Tibial nerve (tissue), 4 donors: ENCODE measurements at regions not wholly inside any gene's neighbourhood (a gene's known extent, or its start where the extent isn't known, plus 50 kb on each side); places are given as distances from the start of the nearest gene placed in this dataset.

Source experiments
- DNase-seq, 2 donors: peaks; one replicate each; pipeline ENCODE4 v3.0.0-alpha.2; 2019; ENCODE audit warnings: low spot score in 2 of 2
- H3K27ac ChIP-seq, 4 donors: fragments of 200-600 bp; sonication (generic) in 3 of 4; one replicate each; pipeline ENCODE4 v1.5.1; 2017 to 2019; ENCODE audit warnings: mild to moderate bottlenecking in 1 of 4
- H3K27me3 ChIP-seq, 2 donors: fragments of 200-600 bp; sonication (generic) in 1 of 2; one replicate each; pipeline versions ENCODE4 v1.5.1 to v1.6.0; 2017 to 2019
- H3K36me3 ChIP-seq, 3 donors: fragments of 200-600 bp; sonication (generic); one replicate each; pipeline ENCODE4 v1.5.1; 2018 to 2019
- H3K4me1 ChIP-seq, 4 donors: fragments of 200-600 bp; sonication (generic) in 3 of 4; one replicate each; pipeline ENCODE4 v1.5.1; 2017 to 2019
- H3K4me3 ChIP-seq, 4 donors: fragments of 200-600 bp; sonication (generic) in 3 of 4; one replicate each; pipeline ENCODE4 v1.5.1; 2017 to 2019; ENCODE audit warnings: mild to moderate bottlenecking in 1 of 4, moderate library complexity in 1 of 4
- H3K9me3 ChIP-seq, 4 donors: fragments of 200-600 bp; sonication (generic) in 3 of 4; one replicate each; pipeline ENCODE4 v1.5.1; 2017 to 2019
- CTCF ChIP-seq, 5 experiments: fragments of 200-600 bp in 3 of 5; fragments of 450-650 bp in 2 of 5; sonication (generic) in 3 of 5; IDR thresholded peaks; one replicate each; pipeline ENCODE4 v1.5.1; 2016 to 2019; ENCODE audit warnings: antibody characterized with exemption in 5 of 5, mild to moderate bottlenecking in 3 of 5, moderate library complexity in 2 of 5
- EP300 ChIP-seq, 2 donors: sonication (generic); formaldehyde crosslinking; IDR thresholded peaks; one replicate each; pipeline ENCODE4 v1.6.1; 2017; ENCODE audit warnings: antibody characterized with exemption in 2 of 2, mild to moderate bottlenecking in 1 of 2
- POLR2A ChIP-seq, 2 donors: fragments of 450-650 bp; IDR thresholded peaks; one replicate each; pipeline ENCODE4 v1.6.1; 2017; ENCODE audit warnings: antibody characterized with exemption in 2 of 2, mild to moderate bottlenecking in 2 of 2, moderate library complexity in 2 of 2
- WGBS, 2 donors: methylation state at CpG; one replicate each; pipeline ENCODE4 v1.1.5; 2018; 5-methylcytosine and 5-hydroxymethylcytosine counted together

DNA sequence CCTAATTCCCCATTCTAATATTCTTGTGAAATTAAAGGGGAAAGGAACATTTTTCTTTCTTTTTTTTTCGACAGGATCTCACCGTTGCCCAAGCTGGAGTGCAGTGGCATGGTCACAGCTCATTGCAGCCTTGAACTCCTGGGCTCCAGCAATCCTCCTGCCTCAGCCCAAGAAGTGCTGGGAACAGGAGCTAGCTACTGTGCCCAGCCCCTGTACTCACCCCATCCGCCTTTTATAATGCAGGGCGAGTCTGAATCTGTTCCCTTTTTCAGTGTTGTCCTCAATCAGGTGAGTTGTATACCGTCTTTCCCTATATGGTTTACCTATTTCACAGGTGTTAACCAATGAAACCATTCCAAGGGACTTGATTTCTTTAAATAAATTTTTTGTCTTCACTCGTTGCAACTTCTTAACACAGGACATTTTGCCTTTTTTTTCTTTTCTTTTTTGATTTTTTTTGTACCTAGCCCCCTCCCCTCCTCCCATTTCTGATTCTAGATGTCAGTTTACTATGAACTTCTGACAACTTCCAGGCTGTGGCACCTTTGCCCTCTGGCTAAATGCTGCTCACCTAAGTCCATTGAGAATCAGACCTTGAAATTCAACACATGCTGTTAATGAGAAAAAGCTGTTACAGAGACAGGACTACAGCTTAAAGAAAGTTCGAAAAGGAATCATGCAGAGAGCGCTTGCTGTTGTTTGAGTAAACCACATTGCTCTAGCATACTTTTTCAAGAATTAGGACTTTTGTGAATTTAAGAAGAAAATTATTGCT, 562.1 kb upstream of the KLF12 start:
- no peaks in the 10 kb centered on the region for H3K27me3 ChIP-seq
- WGBS, 2 donors: 51 to 63% methylated on average over 7 of the region's 8 CpGs
- H3K4me3 ChIP-seq: no peak overlapping the region
- no peaks in the 10 kb centered on the region for H3K36me3 ChIP-seq
- DNase-seq: no peak
- H3K4me1 ChIP-seq: no peaks in the 10 kb centered on the region
- peaks cover 0 to 4% (median 0%) of the 10 kb centered on the region in 4 donors for H3K9me3 ChIP-seq
- TF ChIP-seq EP300 (IDR thresholded peaks at IDR 0.05) (no peak), POLR2A (IDR thresholded peaks at IDR 0.05) (no peak), CTCF (IDR thresholded peaks at IDR 0.05) (no peak)
- no peak overlapping the region for H3K27ac ChIP-seq

DNA sequence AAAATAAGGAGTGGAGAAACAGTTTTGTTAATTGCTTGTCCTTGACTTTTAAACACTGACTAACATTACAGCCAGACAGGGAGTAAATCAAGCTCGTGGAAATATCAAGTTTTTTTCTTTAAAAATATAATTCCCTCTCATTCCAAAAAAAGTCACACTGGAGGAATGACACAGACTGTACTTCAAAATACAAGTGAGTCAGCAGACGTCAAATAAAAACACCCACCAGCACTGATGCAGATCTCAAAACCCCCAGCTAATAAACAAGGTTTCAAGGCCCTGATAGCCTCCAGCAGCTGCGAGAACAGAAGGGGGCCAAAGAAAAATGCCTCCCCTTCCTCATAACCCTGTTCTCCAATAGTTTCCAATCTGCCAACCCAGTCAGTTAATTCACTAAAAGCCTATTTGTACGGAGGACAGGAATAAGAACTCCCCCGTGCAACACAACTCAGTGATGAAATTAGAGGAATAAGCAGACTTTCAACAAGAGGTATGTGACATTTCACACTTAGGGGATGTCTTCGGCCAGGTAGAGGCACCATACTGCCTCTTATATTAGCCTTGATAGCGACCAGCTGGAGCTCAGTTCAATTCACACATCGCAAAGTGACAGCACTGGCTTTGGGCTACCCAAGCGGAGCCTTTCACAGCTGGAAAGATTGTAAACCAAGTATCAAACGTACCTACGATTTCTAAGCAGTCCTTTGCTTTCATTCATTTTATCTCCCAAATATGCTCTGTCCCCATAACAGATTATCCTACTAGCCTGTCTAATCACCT, 561.0 kb upstream of the KLF12 start:
- peaks cover 0 to 4% (median 0%) of the 10 kb centered on the region in 4 donors for H3K9me3 ChIP-seq
- H3K4me1 ChIP-seq: no peaks in the 10 kb centered on the region
- no peaks in the 10 kb centered on the region for H3K36me3 ChIP-seq
- H3K27me3 ChIP-seq: no peaks in the 10 kb centered on the region
- DNase-seq: no peak
- no peak overlapping the region for H3K27ac ChIP-seq
- H3K4me3 ChIP-seq: no peak overlapping the region
- TF ChIP-seq CTCF (IDR thresholded peaks at IDR 0.05) (no peak), POLR2A (IDR thresholded peaks at IDR 0.05) (no peak), EP300 (IDR thresholded peaks at IDR 0.05) (no peak)
- 53 to 60% methylated on average over 11 of the region's 11 CpGs for WGBS, 2 donors

DNA sequence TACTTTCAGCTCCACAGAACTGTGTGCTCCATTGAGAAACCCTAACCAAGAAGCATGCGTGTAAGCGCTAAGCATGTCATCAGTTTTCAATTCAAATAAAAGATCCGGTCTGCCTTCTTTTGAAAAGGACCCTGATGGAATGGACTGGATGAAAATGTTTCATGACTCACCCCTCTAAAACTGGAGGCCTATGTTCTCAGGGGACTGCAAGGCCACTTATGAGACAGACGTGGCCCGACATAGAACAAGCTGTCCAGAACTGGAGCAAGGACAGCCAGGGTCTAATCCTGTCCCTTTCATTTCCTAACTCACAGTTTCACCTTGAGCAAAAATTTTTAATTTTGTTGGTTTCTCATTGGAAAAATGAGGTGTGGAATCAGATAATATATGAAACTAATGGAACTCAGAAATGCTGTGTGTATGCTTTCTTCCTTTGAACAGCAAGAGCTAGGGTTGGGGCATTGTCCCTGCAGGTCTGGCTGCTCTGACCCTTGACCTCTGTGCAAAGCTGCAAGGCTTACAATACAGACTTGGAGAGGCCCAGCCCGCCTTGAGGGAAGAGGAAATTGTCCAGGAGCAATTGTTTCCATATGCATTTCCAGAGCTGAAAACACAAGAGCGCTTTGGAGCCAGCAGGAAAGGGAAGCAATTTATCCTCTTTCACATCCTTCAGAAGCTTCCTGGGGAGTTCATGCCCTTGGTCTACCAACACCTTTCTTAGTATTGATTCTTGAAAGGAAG, 553.4 kb upstream of the KLF12 start:
- Histone ChIP-seq H3K4me1 (no peaks in the 10 kb centered on the region), H3K27me3 (no peaks in the 10 kb centered on the region), H3K4me3 (no peak overlapping the region), H3K36me3 (no peaks in the 10 kb centered on the region), H3K9me3 (peaks cover 0 to 11% (median 0%) of the 10 kb centered on the region in 4 donors), H3K27ac (no peak overlapping the region)
- 58 to 66% methylated on average over 7 of the region's 7 CpGs for WGBS, 2 donors
- no peak for TF ChIP-seq CTCF (IDR thresholded peaks at IDR 0.05)
- TF ChIP-seq POLR2A (IDR thresholded peaks at IDR 0.05): no peak
- no peak for TF ChIP-seq EP300 (IDR thresholded peaks at IDR 0.05)
- DNase-seq: no peak

DNA sequence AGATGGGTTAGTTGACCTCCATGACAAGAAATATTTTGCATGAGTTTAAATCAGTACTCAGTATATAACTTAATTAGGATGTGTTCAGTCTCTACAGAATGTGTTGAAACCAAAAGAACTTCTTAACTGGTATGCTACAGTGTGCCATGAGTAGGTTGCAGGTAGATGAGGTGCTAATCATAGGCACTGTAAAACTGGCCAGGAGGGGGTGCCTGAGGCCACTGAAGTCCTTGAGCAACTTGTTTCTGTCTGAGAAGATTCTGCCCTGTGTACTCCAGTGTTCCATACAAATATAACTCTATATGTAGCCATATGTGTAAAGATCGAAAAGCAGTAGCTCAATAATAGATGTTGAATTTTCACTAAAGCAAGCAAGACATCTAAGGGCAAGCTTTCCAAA, 549.2 kb upstream of the KLF12 start:
- Histone ChIP-seq H3K27ac (no peak overlapping the region), H3K4me3 (no peak overlapping the region), H3K9me3 (peaks cover 0 to 11% (median 0%) of the 10 kb centered on the region in 4 donors), H3K27me3 (no peaks in the 10 kb centered on the region), H3K36me3 (no peaks in the 10 kb centered on the region), H3K4me1 (peaks cover 0 to 3% (median 0%) of the 10 kb centered on the region in 4 donors)
- TF ChIP-seq POLR2A (IDR thresholded peaks at IDR 0.05) (no peak), CTCF (IDR thresholded peaks at IDR 0.05) (no peak), EP300 (IDR thresholded peaks at IDR 0.05) (no peak)
- 92 to 100% methylated on average over 1 of the region's 1 CpG for WGBS, 2 donors
- no peak for DNase-seq
